Peyer's patch (tissue), 4 donors: ENCODE measurements at regions not wholly inside any gene's neighbourhood (a gene's known extent, or its start where the extent isn't known, plus 50 kb on each side); places are given as distances from the start of the nearest gene placed in this dataset.

ENCODE experiments used
- DNase-seq, 3 donors: peaks; one replicate each; pipeline ENCODE4 v3.0.0-alpha.2; 2017 to 2019
- H3K27ac ChIP-seq, 4 donors: fragments of 200-600 bp; sonication (generic); one replicate each; pipeline ENCODE4 v1.5.1; 2016 to 2019
- H3K27me3 ChIP-seq, 2 donors: fragments of 200-600 bp; sonication (generic); one replicate each; pipeline ENCODE4 v1.5.1; 2019
- H3K36me3 ChIP-seq, 3 donors: fragments of 200-600 bp; sonication (generic); one replicate each; pipeline ENCODE4 v1.5.1; 2016 to 2019
- H3K4me1 ChIP-seq, 4 donors: fragments of 200-600 bp; sonication (generic); one replicate each; pipeline ENCODE4 v1.5.1; 2016 to 2019
- H3K4me3 ChIP-seq, 4 donors: fragments of 200-600 bp; sonication (generic); 1 replicate in 3 of 4; 2 replicates in 1 of 4; pipeline ENCODE4 v1.5.1; 2016 to 2019; ENCODE audit warnings: mild to moderate bottlenecking in 1 of 4
- H3K9me3 ChIP-seq, 4 donors: fragments of 200-600 bp; sonication (generic); one replicate each; pipeline ENCODE4 v1.5.1; 2016 to 2019; ENCODE audit warnings: mild to moderate bottlenecking in 1 of 4
- CTCF ChIP-seq, 6 experiments: fragments of 450-650 bp in 4 of 6; fragments of 200-600 bp in 2 of 6; sonication (generic) in 1 of 6; IDR thresholded peaks; one replicate each; pipeline ENCODE4 v1.5.1; 2017 to 2019; ENCODE audit warnings: antibody characterized with exemption in 6 of 6, mild to moderate bottlenecking in 3 of 6, moderate library complexity in 1 of 6
- POLR2A ChIP-seq, 2 donors: fragments of 450-650 bp; IDR thresholded peaks; one replicate each; pipeline ENCODE4 v1.5.1; 2017; ENCODE audit warnings: antibody characterized with exemption in 2 of 2, mild to moderate bottlenecking in 2 of 2, moderate library complexity in 2 of 2

DNA sequence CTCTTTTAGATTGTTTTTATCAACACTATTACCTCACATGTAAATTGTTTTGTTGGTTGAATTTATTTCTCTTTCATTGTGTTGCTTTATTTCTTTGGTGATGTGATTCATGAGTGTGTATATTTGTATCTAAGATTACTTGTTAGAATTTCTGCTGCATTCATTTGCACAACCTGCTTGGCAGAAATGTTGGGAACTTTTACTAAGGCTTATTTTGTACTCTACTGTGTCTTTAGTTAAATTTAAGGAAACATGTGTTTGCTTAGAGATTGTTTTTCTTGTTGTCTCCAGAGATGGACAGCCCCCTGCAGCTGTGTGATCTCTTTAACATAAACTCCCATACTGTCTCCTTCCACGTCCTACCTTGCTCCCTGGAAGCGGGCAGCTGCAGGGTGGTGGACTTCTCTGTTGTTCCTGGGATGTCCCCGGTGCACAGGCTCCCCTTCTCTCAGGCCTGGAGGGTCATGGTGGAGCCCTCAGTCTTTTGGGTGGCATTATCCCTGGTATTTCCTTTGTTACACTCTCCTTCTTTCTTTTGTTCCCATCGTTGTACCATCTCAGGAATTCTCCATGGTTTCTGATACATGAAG is 212.0 kb upstream of the SPRY2 start:
- Histone ChIP-seq H3K36me3 (no peaks in the 10 kb centered on the region), H3K4me1 (no peaks in the 10 kb centered on the region), H3K27ac (no peak overlapping the region), H3K4me3 (no peak overlapping the region), H3K9me3 (no peaks in the 10 kb centered on the region), H3K27me3 (no peaks in the 10 kb centered on the region)
- TF ChIP-seq POLR2A (IDR thresholded peaks at IDR 0.05) (no peak), CTCF (IDR thresholded peaks at IDR 0.05) (no peak)
- no peak for DNase-seq

DNA sequence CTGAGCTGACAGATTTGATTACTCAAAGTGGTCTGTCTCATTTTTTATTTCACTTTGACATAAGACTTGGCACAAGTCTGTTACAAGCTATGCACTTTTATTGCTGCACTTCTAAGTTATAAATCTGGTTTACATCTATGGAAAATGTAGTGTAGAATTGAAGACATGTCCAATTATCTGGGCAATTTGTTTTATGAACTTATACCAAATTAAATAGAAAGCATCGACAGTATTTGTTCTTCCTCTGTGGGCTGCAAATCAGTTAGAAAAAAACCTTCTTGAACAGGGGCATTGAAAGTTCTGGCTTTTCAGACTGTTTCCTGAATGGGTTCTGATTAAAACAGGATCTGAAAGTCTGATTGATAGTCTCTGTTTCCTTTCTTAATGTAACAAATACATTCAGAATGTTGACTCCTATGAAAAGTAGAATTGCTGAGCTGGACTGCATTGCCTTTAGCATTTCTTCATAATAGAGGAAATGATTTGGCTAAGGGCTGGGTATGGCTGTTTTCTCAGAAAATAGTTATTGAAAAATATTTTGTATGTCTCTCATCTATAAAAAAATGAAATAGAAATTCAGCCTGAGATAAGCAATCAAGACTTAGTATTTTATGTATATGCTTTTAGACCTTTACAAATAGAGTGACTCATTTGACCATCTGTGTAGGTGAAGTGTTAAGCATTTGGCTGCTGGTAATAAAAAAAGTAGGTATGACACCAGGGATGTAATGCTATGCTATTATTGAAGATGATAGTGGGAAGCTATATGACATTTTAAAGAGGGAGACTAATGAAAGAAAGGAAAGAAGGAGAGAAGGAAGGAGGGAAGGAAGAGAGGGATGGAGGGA is 210.9 kb upstream of the SPRY2 start:
- DNase-seq = no peak
- Histone ChIP-seq H3K4me1 (no peaks in the 10 kb centered on the region), H3K4me3 (no peak overlapping the region), H3K9me3 (no peaks in the 10 kb centered on the region), H3K27me3 (no peaks in the 10 kb centered on the region), H3K36me3 (no peaks in the 10 kb centered on the region), H3K27ac (no peak overlapping the region)
- TF ChIP-seq POLR2A (IDR thresholded peaks at IDR 0.05) (no peak), CTCF (IDR thresholded peaks at IDR 0.05) (no peak)

DNA sequence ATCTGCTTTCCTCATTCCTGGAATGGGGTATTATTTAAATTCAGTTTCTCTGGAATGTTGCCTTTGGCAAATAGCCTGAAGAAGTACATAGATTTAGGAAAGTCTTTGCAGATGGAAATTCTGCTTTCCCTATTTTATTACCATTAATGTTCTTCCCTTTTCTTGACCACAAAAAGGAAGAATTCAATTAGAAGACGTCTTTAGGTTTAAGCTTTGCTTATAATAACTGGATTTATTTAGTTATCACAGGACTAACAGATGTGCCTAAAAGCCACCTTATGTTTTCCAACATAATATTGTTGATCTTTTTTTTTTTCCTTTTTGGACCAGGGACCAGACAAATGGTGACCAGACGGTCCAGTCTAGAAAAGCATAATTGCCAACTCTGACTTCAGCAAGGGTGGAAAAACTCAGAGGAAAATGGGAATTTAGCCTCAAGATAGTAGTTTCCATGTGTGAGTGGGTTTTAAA is 210.1 kb upstream of the SPRY2 start:
- no peaks in the 10 kb centered on the region for H3K9me3 ChIP-seq
- H3K4me3 ChIP-seq = no peak overlapping the region
- no peaks in the 10 kb centered on the region for H3K36me3 ChIP-seq
- no peak overlapping the region for H3K27ac ChIP-seq
- no peaks in the 10 kb centered on the region for H3K4me1 ChIP-seq
- no peak for TF ChIP-seq CTCF (IDR thresholded peaks at IDR 0.05)
- no peak for TF ChIP-seq POLR2A (IDR thresholded peaks at IDR 0.05)
- no peak for DNase-seq
- H3K27me3 ChIP-seq = no peaks in the 10 kb centered on the region

DNA sequence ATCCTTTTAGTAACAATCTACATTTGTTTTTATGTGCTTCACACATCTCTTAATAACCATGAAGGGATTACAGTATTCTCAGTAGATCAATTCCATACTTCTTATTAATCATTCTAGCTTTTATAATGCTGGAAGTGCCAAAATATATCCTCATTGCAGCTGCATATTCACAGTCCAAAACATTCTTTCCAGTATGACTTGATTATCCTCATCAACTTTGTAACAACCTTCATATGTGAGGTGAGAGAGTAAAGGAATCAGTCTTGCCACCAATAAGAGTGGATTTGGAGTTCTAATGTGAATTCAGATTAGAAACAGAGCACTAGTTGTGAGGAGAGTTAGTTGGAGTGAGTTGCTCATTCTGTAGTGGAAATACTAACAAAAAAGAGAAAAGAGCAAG is 208.0 kb upstream of the SPRY2 start:
- Histone ChIP-seq H3K27ac (no peak overlapping the region), H3K4me1 (no peaks in the 10 kb centered on the region), H3K36me3 (no peaks in the 10 kb centered on the region), H3K27me3 (no peaks in the 10 kb centered on the region), H3K4me3 (no peak overlapping the region), H3K9me3 (no peaks in the 10 kb centered on the region)
- DNase-seq = no peak
- TF ChIP-seq POLR2A (IDR thresholded peaks at IDR 0.05) = no peak
- no peak for TF ChIP-seq CTCF (IDR thresholded peaks at IDR 0.05)

DNA sequence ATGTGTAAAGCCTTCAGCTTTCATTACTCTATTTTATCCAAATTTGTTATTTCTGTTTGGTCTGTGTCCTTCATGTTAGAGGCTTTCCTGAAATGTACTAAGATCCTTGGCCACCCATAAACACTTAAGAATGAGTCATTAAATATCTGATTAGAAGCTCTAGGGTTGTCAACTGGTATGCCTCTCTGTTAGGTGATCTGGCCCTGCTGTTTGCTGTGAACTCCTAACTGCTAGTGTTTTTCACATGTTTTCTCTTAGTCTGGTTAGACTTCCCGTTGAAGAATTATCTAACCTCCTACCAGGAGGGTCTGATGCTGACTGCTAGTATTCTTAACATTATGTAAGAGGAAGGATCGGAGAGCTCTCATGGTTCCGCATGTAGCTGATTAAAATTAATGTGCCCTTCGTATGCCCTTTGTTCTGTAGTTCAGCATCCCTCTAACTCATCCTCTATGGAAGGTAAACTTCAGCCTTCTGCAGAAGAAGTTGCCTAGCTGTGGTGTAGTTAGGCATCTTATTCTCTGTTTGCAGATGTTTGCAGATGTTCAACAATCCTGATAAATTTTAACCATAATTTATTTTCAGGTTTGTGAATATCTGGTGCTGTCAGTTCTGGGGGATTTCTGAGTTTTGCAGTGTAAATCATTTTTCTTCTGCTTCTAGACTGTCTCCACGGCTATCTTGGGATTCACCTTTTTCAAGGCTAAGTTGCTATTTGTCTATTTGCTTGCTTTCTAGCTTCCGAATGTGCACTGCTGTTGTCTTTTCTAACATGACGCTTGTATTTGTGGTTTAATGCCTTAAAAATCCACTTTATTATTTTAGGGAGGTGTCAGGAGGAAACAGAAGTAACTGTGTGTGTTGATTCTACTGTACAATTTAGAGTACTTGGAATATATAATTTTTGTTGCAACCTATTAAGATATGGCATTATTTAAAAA is 207.2 kb upstream of the SPRY2 start:
- Histone ChIP-seq H3K4me3 (no peak overlapping the region), H3K9me3 (no peaks in the 10 kb centered on the region), H3K27ac (no peak overlapping the region), H3K27me3 (no peaks in the 10 kb centered on the region), H3K4me1 (no peaks in the 10 kb centered on the region), H3K36me3 (no peaks in the 10 kb centered on the region)
- DNase-seq = no peak
- no peak for TF ChIP-seq POLR2A (IDR thresholded peaks at IDR 0.05)
- no peak for TF ChIP-seq CTCF (IDR thresholded peaks at IDR 0.05)
